ENCODE measurements at regions not wholly inside any gene's neighbourhood (a gene's known extent, or its start where the extent isn't known, plus 50 kb on each side); places are given as distances from the start of the nearest gene placed in this dataset.

- H3K56ac ChIP-seq (ENCODE audit: insufficient read length, low read depth, low read length): no peak overlapping the region
- H2BK15ac ChIP-seq (ENCODE audit: low read depth, low read length): no peak overlapping the region
- WGBS (ENCODE audit: extremely low coverage, insufficient read length, low lambda C conversion rate): no CpG with 5 or more reads among the region's 2 CpGs
- no peak overlapping the region for H2AFZ ChIP-seq (ENCODE audit: low read length)
- H3K79me1 ChIP-seq (ENCODE audit: insufficient read depth, low read depth, low read length, poor library complexity, severe bottlenecking): no peaks in the 10 kb centered on the region
- no peak overlapping the region for H3K4ac ChIP-seq (ENCODE audit: low read depth, low read length)
- no peaks in the 10 kb centered on the region for H3K79me2 ChIP-seq (ENCODE audit: insufficient read depth, low read length)
- DNase-seq: no peak
- H4K5ac ChIP-seq (ENCODE audit: insufficient read length, low read depth, low read length): no peak overlapping the region
- no peak overlapping the region for H3T11ph ChIP-seq (ENCODE audit: low read length)
- Mint-ChIP-seq H3K27ac (no peak overlapping the region), H3K4me1 (peaks cover 14 to 20% of the 10 kb centered on the region in 2 experiments), H3K27me3 (ENCODE audit: low read depth) (no peaks in the 10 kb centered on the region; the same call in none of the 2 replicates), H3K36me3 (ENCODE audit: insufficient read depth in 1 of 3, low read depth in 3 of 3) (no peaks in the 10 kb centered on the region), H3K4me3 (no peak overlapping the region), H3K9me3 (no peaks in the 10 kb centered on the region)
- no peak overlapping the region for H4K8ac ChIP-seq (replicated peaks; ENCODE audit: insufficient read length, low read depth, low read length)
- H2BK20ac ChIP-seq (ENCODE audit: low read depth, low read length, poor library complexity, severe bottlenecking): no peak overlapping the region
- H4K91ac ChIP-seq (ENCODE audit: insufficient read length, low read depth, low read length): no peak overlapping the region
- no peak overlapping the region for H2BK5ac ChIP-seq (ENCODE audit: insufficient read length, low read length)
- no peak overlapping the region for H3K23ac ChIP-seq (ENCODE audit: insufficient read length, low read depth, low read length)
- H3K14ac ChIP-seq (ENCODE audit: insufficient read depth, low read length): no peak overlapping the region
- H3K18ac ChIP-seq (ENCODE audit: insufficient read length, low read depth, low read length): no peak overlapping the region
- peak overlapping the region; percentile 55 for H3K4me2 ChIP-seq (ENCODE audit: insufficient read depth, insufficient read length, low read length)
- no peaks in the 10 kb centered on the region for H4K20me1 ChIP-seq (ENCODE audit: control insufficient read depth, insufficient read depth, insufficient read length)
- H2BK120ac ChIP-seq (ENCODE audit: low read depth, low read length, poor library complexity, severe bottlenecking): no peak overlapping the region
- H3K27me3 ChIP-seq (ENCODE audit: insufficient read depth, low read length): no peaks in the 10 kb centered on the region
- TF ChIP-seq, protein P1, sequence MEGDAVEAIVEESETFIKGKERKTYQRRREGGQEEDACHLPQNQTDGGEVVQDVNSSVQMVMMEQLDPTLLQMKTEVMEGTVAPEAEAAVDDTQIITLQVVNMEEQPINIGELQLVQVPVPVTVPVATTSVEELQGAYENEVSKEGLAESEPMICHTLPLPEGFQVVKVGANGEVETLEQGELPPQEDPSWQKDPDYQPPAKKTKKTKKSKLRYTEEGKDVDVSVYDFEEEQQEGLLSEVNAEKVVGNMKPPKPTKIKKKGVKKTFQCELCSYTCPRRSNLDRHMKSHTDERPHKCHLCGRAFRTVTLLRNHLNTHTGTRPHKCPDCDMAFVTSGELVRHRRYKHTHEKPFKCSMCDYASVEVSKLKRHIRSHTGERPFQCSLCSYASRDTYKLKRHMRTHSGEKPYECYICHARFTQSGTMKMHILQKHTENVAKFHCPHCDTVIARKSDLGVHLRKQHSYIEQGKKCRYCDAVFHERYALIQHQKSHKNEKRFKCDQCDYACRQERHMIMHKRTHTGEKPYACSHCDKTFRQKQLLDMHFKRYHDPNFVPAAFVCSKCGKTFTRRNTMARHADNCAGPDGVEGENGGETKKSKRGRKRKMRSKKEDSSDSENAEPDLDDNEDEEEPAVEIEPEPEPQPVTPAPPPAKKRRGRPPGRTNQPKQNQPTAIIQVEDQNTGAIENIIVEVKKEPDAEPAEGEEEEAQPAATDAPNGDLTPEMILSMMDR (conservative IDR thresholded peaks at IDR 0.05): no peak
- H2AK5ac ChIP-seq (ENCODE audit: insufficient read length, low read length): no peak overlapping the region
- peaks cover 12% of the 10 kb centered on the region; the same call in 1 of the 2 replicates for H3K4me1 ChIP-seq (ENCODE audit: insufficient read depth, low read length)
- no peak overlapping the region for H3K27ac ChIP-seq (ENCODE audit: insufficient read length, low read depth, low read length)
- no peak overlapping the region for H2BK12ac ChIP-seq (ENCODE audit: insufficient read length, low read depth, low read length)
- no peaks in the 10 kb centered on the region for H3K23me2 ChIP-seq (ENCODE audit: insufficient read length, low read depth, low read length, poor library complexity, severe bottlenecking)
- no peak overlapping the region for H3K9ac ChIP-seq (ENCODE audit: extremely low read depth, insufficient read length, low read length)
- H3K9me3 ChIP-seq (ENCODE audit: control insufficient read depth, low read depth, low read length): no peaks in the 10 kb centered on the region
Observed at GRCh38 chr4:72983709-72984108, 85.8 kb downstream of the COX18 start.

Measured in H9 (cell line).